CD4-positive, CD25-positive, alpha-beta regulatory T cell (primary cell): ENCODE measurements at regions not wholly inside any gene's neighbourhood (a gene's known extent, or its start where the extent isn't known, plus 50 kb on each side); places are given as distances from the start of the nearest gene placed in this dataset.
A peak's percentile ranks its signal among the peaks of the same experiment; 100 is the strongest.

Source experiments
- ATAC-seq, 2 donors: fragments of 150-1000 bp; cut with Tn5 transposase; one replicate each; pipeline ENCODE4 v1.10.0; 2021; ENCODE audit warnings: low read depth in 2 of 2, moderate number of reproducible peaks in 2 of 2, moderate library complexity in 1 of 2
- DNase-seq, 3 donors: peaks; one replicate each; pipeline versions ENCODE4 v3.0.0 to v3.0.0-alpha.2; 2012 to 2022; ENCODE audit warnings: mixed read lengths in 1 of 3
- H3K27ac ChIP-seq: one replicate; pipeline ENCODE4 v1.7.0; 2013; ENCODE audit warnings: mild to moderate bottlenecking, low read length; ENCODE audit not compliant: insufficient read depth, poor library complexity, severe bottlenecking
- H3K27me3 ChIP-seq: one replicate; pipeline ENCODE4 v1.7.0; 2013; ENCODE audit warnings: low read length; ENCODE audit not compliant: control insufficient read depth, insufficient read depth
- H3K36me3 ChIP-seq: one replicate; pipeline ENCODE4 v1.7.0; 2013; ENCODE audit warnings: mild to moderate bottlenecking, low read length, moderate library complexity; ENCODE audit not compliant: control insufficient read depth, insufficient read depth
- H3K4me1 ChIP-seq: 2 replicates; pipeline ENCODE4 v1.7.0; 2013; ENCODE audit warnings: mild to moderate bottlenecking, low read length; ENCODE audit not compliant: insufficient read depth, control insufficient read depth, poor library complexity, severe bottlenecking
- H3K4me3 ChIP-seq: one replicate; pipeline ENCODE4 v1.7.0; 2013; ENCODE audit warnings: low read depth, mild to moderate bottlenecking, low read length, moderate library complexity
- H3K9me3 ChIP-seq, 2 experiments: 1 replicate in 1 of 2; 2 replicates in 1 of 2; pipeline ENCODE4 v1.7.0; 2013; ENCODE audit warnings: low read length in 2 of 2, mild to moderate bottlenecking in 1 of 2, moderate library complexity in 1 of 2; ENCODE audit not compliant: control insufficient read depth in 2 of 2
- H3K27ac Mint-ChIP-seq, 3 donors: one replicate each; pipeline ENCODE4 v1.8.0; 2020 to 2022; ENCODE audit warnings: mild to moderate bottlenecking in 3 of 3, mixed read lengths in 3 of 3, moderate library complexity in 2 of 3
- H3K27me3 Mint-ChIP-seq: one replicate; pipeline ENCODE4 v1.8.0; 2022; ENCODE audit warnings: mild to moderate bottlenecking, mixed read lengths
- H3K36me3 Mint-ChIP-seq: one replicate; pipeline ENCODE4 v1.8.0; 2020; ENCODE audit warnings: mixed read lengths
- H3K4me1 Mint-ChIP-seq, 4 donors: one replicate each; pipeline ENCODE4 v1.8.0; 2020 to 2022; ENCODE audit warnings: mixed read lengths in 4 of 4, mild to moderate bottlenecking in 1 of 4
- H3K4me3 Mint-ChIP-seq, 4 donors: one replicate each; pipeline ENCODE4 v1.8.0; 2020 to 2022; ENCODE audit warnings: mild to moderate bottlenecking in 4 of 4, mixed read lengths in 4 of 4, moderate library complexity in 3 of 4
- H3K9me3 Mint-ChIP-seq, 7 donors: one replicate each; pipeline ENCODE4 v1.8.0; 2020 to 2022; ENCODE audit warnings: mixed read lengths in 7 of 7, mild to moderate bottlenecking in 3 of 7, moderate library complexity in 2 of 7

DNA sequence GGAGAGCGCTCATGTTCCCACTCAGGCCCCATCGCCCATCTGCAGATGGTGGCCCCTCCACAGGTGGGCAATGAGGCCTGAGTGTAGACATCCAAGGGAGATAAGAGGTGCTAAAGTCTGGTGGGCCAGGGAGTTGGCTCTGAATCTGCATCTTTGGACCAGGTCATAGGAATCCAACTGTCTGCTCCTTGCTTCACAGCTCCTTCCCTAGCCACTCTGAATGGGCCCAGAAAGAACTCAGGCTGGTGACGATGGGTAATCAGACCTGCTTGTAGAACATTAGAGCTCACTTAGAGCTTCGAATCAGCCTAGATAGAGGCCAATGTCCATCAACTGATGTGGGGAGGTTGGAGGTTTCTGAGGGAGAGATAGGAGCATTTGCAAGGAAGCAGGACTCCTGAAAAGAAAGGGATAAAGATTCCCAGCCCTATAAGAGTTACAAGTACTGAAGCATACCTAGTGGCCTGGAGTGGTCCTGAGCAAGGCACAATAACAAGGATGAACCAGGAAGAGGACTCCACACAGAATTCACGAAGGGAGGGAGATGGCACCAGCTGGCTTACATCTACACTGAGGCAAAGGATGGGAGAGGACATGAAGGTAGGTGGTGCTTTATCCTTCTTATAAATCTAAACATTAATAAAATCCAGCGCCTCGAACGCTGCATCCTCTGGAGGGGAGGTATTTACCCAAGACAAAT is 132.8 kb upstream of the ALDH1B1 start:
- Histone ChIP-seq H3K27me3 (no peaks in the 10 kb centered on the region), H3K4me3 (no peak overlapping the region), H3K36me3 (no peaks in the 10 kb centered on the region), H3K4me1 (no peaks in the 10 kb centered on the region), H3K9me3 (peaks cover 11 to 12% of the 10 kb centered on the region in 2 experiments), H3K27ac (no peak overlapping the region)
- Mint-ChIP-seq H3K27ac (no peak overlapping the region), H3K36me3 (no peaks in the 10 kb centered on the region), H3K9me3 (peaks cover 0 to 12% (median 6%) of the 10 kb centered on the region in 7 donors), H3K4me1 (no peaks in the 10 kb centered on the region), H3K4me3 (no peak overlapping the region), H3K27me3 (peaks cover 5% of the 10 kb centered on the region)
- DNase-seq (no peak), ATAC-seq (no peak)

DNA sequence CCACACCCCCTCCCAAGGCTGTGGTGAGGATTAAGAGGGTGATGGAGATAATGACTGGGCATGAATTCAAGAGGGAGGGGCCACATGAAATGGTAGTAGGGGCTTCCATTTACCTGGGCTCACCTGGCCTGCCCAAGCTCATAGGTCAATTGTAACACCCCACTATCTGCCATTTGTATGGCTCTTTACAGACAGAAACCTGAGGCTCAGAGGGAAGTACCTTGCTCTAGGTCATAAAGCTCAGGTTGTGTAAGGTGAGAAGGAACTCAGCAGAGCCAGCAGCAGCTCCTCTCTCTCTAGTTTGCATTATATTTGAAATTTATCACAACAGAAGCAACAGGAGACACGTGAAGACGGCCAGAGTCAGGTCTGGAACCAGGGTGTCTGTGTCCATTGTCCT is 133.4 kb upstream of the ALDH1B1 start:
- DNase-seq (no peak), ATAC-seq (no peak)
- peaks cover 0 to 6% (median 5%) of the 10 kb centered on the region in 7 donors for H3K9me3 Mint-ChIP-seq
- peaks cover 5% of the 10 kb centered on the region for H3K27me3 Mint-ChIP-seq
- Histone ChIP-seq H3K9me3 (peaks cover 6 to 7% of the 10 kb centered on the region in 2 experiments), H3K27me3 (no peaks in the 10 kb centered on the region), H3K36me3 (no peaks in the 10 kb centered on the region), H3K4me3 (no peak overlapping the region), H3K4me1 (no peaks in the 10 kb centered on the region), H3K27ac (no peak overlapping the region)
- no peaks in the 10 kb centered on the region for H3K4me1 Mint-ChIP-seq
- no peak overlapping the region for H3K4me3 Mint-ChIP-seq
- H3K36me3 Mint-ChIP-seq, result no peaks in the 10 kb centered on the region
- H3K27ac Mint-ChIP-seq, result no peak overlapping the region

DNA sequence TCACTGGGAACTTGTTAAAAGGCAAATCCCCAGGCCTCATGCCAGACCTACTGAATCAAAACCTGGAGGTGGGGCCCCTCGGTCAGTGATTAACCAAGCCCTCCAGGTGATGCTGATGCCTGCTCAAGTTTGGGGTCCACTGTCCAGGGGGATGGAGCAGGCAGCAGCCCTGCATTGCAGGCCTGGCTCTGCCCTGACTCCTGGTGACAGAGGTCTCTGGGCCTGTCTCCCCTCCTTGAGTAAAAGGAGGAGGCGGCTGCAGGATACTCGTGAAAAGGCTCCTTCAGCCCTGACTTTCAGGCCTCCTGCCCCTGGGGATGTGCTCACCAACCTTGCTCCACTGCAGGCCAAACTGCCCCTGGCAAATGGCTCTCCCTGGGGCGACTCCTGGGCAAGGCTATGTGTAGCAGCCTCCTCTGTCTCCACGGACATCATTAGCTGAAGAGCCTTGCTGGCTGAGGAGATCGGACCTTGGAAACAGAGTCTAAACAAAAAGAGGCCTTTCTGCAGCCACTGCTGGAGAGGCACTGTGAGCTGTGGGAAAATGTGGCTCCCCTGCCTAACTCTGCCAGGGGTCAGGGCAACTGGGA is 134.8 kb upstream of the ALDH1B1 start:
- no peak overlapping the region for H3K4me3 Mint-ChIP-seq
- H3K9me3 ChIP-seq, result no peaks in the 10 kb centered on the region
- H3K4me1 ChIP-seq, result no peaks in the 10 kb centered on the region
- no peak overlapping the region for H3K4me3 ChIP-seq
- H3K9me3 Mint-ChIP-seq, result peaks cover 0 to 2% (median 0%) of the 10 kb centered on the region in 7 donors
- no peaks in the 10 kb centered on the region for H3K36me3 ChIP-seq
- no peaks in the 10 kb centered on the region for H3K27me3 ChIP-seq
- H3K27ac ChIP-seq, result no peak overlapping the region
- peaks cover 5% of the 10 kb centered on the region for H3K27me3 Mint-ChIP-seq
- DNase-seq, result no peak
- H3K27ac Mint-ChIP-seq, result no peak overlapping the region
- no peaks in the 10 kb centered on the region for H3K4me1 Mint-ChIP-seq
- ATAC-seq, result no peak
- H3K36me3 Mint-ChIP-seq, result no peaks in the 10 kb centered on the region

- Mint-ChIP-seq H3K4me3 (no peak overlapping the region), H3K27ac (no peak overlapping the region), H3K9me3 (peaks cover 0 to 2% (median 0%) of the 10 kb centered on the region in 7 donors), H3K4me1 (no peaks in the 10 kb centered on the region), H3K36me3 (no peaks in the 10 kb centered on the region), H3K27me3 (no peaks in the 10 kb centered on the region)
- H3K9me3 ChIP-seq, result no peaks in the 10 kb centered on the region
- H3K27me3 ChIP-seq, result no peaks in the 10 kb centered on the region
- no peak overlapping the region for H3K27ac ChIP-seq
- H3K4me3 ChIP-seq, result no peak overlapping the region
- H3K4me1 ChIP-seq, result no peaks in the 10 kb centered on the region
- no peaks in the 10 kb centered on the region for H3K36me3 ChIP-seq
- DNase-seq, result no peak
- no peak for ATAC-seq
Measured at GRCh38 chr9:38256461-38256860, 136.0 kb upstream of the ALDH1B1 start.

DNA sequence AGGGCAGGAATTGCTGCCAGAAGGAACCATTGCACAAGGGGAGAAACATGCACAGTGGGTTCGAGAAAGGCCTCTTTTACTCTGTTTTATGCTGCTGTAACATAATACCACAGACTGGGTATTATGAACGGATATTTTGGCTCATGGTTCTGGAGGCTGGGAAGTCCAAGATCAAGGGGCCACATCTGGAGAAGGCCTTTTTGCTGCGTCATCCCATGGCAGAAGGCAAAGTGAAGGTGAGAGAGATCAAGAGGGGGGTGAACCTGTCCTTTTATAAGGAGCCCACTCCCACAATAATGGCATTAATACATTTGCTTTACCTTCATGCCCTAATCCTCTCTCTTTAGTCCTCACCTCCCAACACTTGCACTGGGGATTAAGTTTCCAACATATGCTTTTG is 136.9 kb upstream of the ALDH1B1 start:
- no peaks in the 10 kb centered on the region for H3K4me1 Mint-ChIP-seq
- H3K4me3 ChIP-seq, result no peak overlapping the region
- no peak overlapping the region for H3K4me3 Mint-ChIP-seq
- no peak for DNase-seq
- no peaks in the 10 kb centered on the region for H3K9me3 ChIP-seq
- no peak overlapping the region for H3K27ac ChIP-seq
- no peaks in the 10 kb centered on the region for H3K27me3 Mint-ChIP-seq
- no peak for ATAC-seq
- no peaks in the 10 kb centered on the region for H3K27me3 ChIP-seq
- H3K36me3 Mint-ChIP-seq, result no peaks in the 10 kb centered on the region
- no peaks in the 10 kb centered on the region for H3K36me3 ChIP-seq
- H3K9me3 Mint-ChIP-seq, result peaks cover 0 to 2% (median 0%) of the 10 kb centered on the region in 7 donors
- no peaks in the 10 kb centered on the region for H3K4me1 ChIP-seq
- H3K27ac Mint-ChIP-seq, result no peak overlapping the region

DNA sequence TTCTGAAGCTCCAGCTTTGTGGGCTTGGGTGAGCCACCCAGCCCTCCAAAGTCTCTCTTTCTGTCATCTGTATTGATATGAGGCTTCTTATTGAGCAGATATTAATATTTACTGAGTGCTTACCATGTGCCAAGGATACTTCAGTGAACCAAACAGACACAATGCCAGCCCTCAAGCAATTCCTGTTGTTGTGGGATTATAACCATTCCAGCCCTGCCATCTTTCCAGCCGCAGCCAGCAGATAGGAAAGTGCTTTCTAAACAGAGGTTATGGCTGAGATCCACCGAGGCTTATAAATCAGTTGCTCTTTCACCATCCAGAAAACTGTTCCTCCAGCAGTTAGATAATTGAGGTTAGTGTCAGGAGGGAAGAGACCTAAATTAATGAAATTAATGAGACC is 137.7 kb upstream of the ALDH1B1 start:
- Mint-ChIP-seq H3K4me1 (no peaks in the 10 kb centered on the region), H3K9me3 (peaks cover 0 to 2% (median 0%) of the 10 kb centered on the region in 7 donors)

GRCh38 chr9:38254151-38254550 is 138.4 kb upstream of the ALDH1B1 start:
- Histone ChIP-seq H3K27me3 (no peaks in the 10 kb centered on the region), H3K9me3 (no peaks in the 10 kb centered on the region), H3K36me3 (no peaks in the 10 kb centered on the region), H3K4me1 (no peaks in the 10 kb centered on the region), H3K27ac (no peak overlapping the region), H3K4me3 (no peak overlapping the region)
- H3K36me3 Mint-ChIP-seq, result no peaks in the 10 kb centered on the region
- no peak overlapping the region for H3K4me3 Mint-ChIP-seq
- H3K9me3 Mint-ChIP-seq, result peaks cover 0 to 1% (median 0%) of the 10 kb centered on the region in 7 donors
- no peak overlapping the region for H3K27ac Mint-ChIP-seq
- peaks cover 1% of the 10 kb centered on the region for H3K27me3 Mint-ChIP-seq
- DNase-seq (no peak), ATAC-seq (no peak)
- no peaks in the 10 kb centered on the region for H3K4me1 Mint-ChIP-seq

More for the DNA sequence above, 137.7 kb upstream of the ALDH1B1 start:
- H3K27me3 ChIP-seq, result no peaks in the 10 kb centered on the region
- no peak overlapping the region for H3K4me3 Mint-ChIP-seq
- H3K27me3 Mint-ChIP-seq, result no peaks in the 10 kb centered on the region
- ATAC-seq, result no peak
- H3K4me1 ChIP-seq, result no peaks in the 10 kb centered on the region
- H3K9me3 ChIP-seq, result no peaks in the 10 kb centered on the region
- H3K36me3 Mint-ChIP-seq, result no peaks in the 10 kb centered on the region
- DNase-seq, result no peak
- H3K27ac Mint-ChIP-seq, result no peak overlapping the region
- H3K36me3 ChIP-seq, result no peaks in the 10 kb centered on the region
- H3K4me3 ChIP-seq, result no peak overlapping the region
- no peak overlapping the region for H3K27ac ChIP-seq

- no peak for ATAC-seq
- peak overlapping the region in 1 of 3 donors; percentile 74 for H3K27ac Mint-ChIP-seq
- no peak for DNase-seq
Measured at GRCh38 chr9:38253200-38253599, 139.3 kb upstream of the ALDH1B1 start.

More at GRCh38 chr9:38253200-38253599, 139.3 kb upstream of the ALDH1B1 start:
- H3K4me3 Mint-ChIP-seq, result no peak overlapping the region
- H3K4me1 Mint-ChIP-seq, result no peaks in the 10 kb centered on the region
- peaks cover 4% of the 10 kb centered on the region for H3K27me3 Mint-ChIP-seq
- H3K4me1 ChIP-seq, result no peaks in the 10 kb centered on the region
- H3K36me3 ChIP-seq, result no peaks in the 10 kb centered on the region
- no peaks in the 10 kb centered on the region for H3K36me3 Mint-ChIP-seq
- no peak overlapping the region for H3K4me3 ChIP-seq
- H3K27me3 ChIP-seq, result no peaks in the 10 kb centered on the region
- H3K9me3 Mint-ChIP-seq, result peaks cover 0 to 1% (median 0%) of the 10 kb centered on the region in 7 donors
- no peaks in the 10 kb centered on the region for H3K9me3 ChIP-seq
- no peak overlapping the region for H3K27ac ChIP-seq
